GM12878 (cell line): ENCODE measurements at regions not wholly inside any gene's neighbourhood (a gene's known extent, or its start where the extent isn't known, plus 50 kb on each side); places are given as distances from the start of the nearest gene placed in this dataset.

Experiments
- ATAC-seq: fragments of 200-7000 bp; cut with Tn5 transposase; 3 replicates; pipeline ENCODE4 v1.9.1; 2020; ENCODE audit warnings: mild to moderate bottlenecking, moderate library complexity
- BruUV-seq: library from RNA; stranded (reverse); fragments of 400-500 nt; replicated peaks from 2 replicates; lab custom pipeline; 2021; lab: Mats Ljungman, UMichigan
- CTCF ChIA-PET: fragments of 300-600 bp; sonication (Branson Sonifier 250); formaldehyde crosslinking; extraction: SDS; loops from one replicate; lab custom pipeline; 2021; ENCODE audit warnings: inconsistent platforms; lab: Yijun Ruan, JAX
- POLR2A ChIA-PET: fragments of 350-600 bp; formaldehyde crosslinking; extraction: SDS; loops from one replicate; lab custom pipeline; 2021; ENCODE audit warnings: inconsistent platforms; lab: Charles Lee
- RAD21 ChIA-PET: fragments of 300-600 bp; sonication (Branson Sonifier 250); formaldehyde crosslinking; loops from one replicate; lab custom pipeline; 2023; ENCODE audit warnings: antibody characterized with exemption; ENCODE audit not compliant: unreplicated experiment; lab: Charles Lee
- SMC1A ChIA-PET: fragments of 300-600 bp; sonication (Branson Sonifier 250); formaldehyde crosslinking; loops from one replicate; lab custom pipeline; 2023; ENCODE audit not compliant: unreplicated experiment, uncharacterized antibody; lab: Charles Lee
- DNase-seq: peaks from one replicate; pipeline ENCODE4 v3.0.0-alpha.2; 2011; ENCODE audit warnings: low read depth, low spot score
- FAIRE-seq: peaks from 3 replicates; lab custom pipeline; 2011; peaks lifted over from hg19 to GRCh38; lab: Jason Lieb, UNC
- H2AFZ ChIP-seq: 2 replicates; pipeline ENCODE4 v1.6.0; 2011; ENCODE audit warnings: low read depth, low read length, control low read depth; ENCODE audit not compliant: control insufficient read depth
- H3K27ac ChIP-seq: 2 replicates; pipeline ENCODE4 v1.5.1; 2011; ENCODE audit warnings: control low read depth; ENCODE audit not compliant: control insufficient read depth, insufficient read depth
- H3K27me3 ChIP-seq, 2 experiments: replicated peaks in 1 of 2; 2 replicates each; pipeline versions ENCODE4 v1.6.0 to v1.6.1; 2011; ENCODE audit warnings: low read length in 1 of 2; ENCODE audit not compliant: control insufficient read depth in 2 of 2, insufficient read depth in 2 of 2
- H3K36me3 ChIP-seq, 2 experiments: 2 replicates each; pipeline ENCODE4 v1.5.1; 2011; ENCODE audit warnings: low read length in 1 of 2; ENCODE audit not compliant: control insufficient read depth in 2 of 2, insufficient read depth in 2 of 2
- H3K4me1 ChIP-seq: 2 replicates; pipeline ENCODE4 v1.6.1; 2011; ENCODE audit warnings: mild to moderate bottlenecking, low read length, moderate library complexity, mixed read lengths; ENCODE audit not compliant: control insufficient read depth, insufficient read depth
- H3K4me2 ChIP-seq: 2 replicates; pipeline ENCODE4 v1.6.0; 2011; ENCODE audit warnings: control low read depth; ENCODE audit not compliant: control insufficient read depth, insufficient read depth
- H3K4me3 ChIP-seq: fragments of 200-600 bp; sonication (generic); 2 replicates; pipeline ENCODE4 v1.5.1; 2016
- H3K79me2 ChIP-seq: 2 replicates; pipeline ENCODE4 v1.6.0; 2011; ENCODE audit warnings: low read length; ENCODE audit not compliant: control insufficient read depth, insufficient read depth
- H3K9ac ChIP-seq: 2 replicates; pipeline ENCODE4 v1.8.0; 2011; ENCODE audit warnings: low read length, control low read depth, mixed read lengths; ENCODE audit not compliant: control insufficient read depth, insufficient read depth
- H3K9me3 ChIP-seq: replicated peaks from 3 replicates; pipeline ENCODE4 v1.5.1; 2011; ENCODE audit warnings: mild to moderate bottlenecking, low read length; ENCODE audit not compliant: control insufficient read depth, insufficient read depth
- H4K20me1 ChIP-seq: 2 replicates; pipeline ENCODE4 v1.6.0; 2011; ENCODE audit not compliant: control insufficient read depth, insufficient read depth
- ETV6 ChIP-seq, 2 experiments: fragments of 450-650 bp in 1 of 2; IDR thresholded peaks in 1 of 2; conservative IDR thresholded peaks in 1 of 2; 2 replicates each; pipeline ENCODE4 v1.6.1; 2014; ENCODE audit warnings: antibody characterized with exemption in 1 of 2, borderline replicate concordance in 1 of 2, low read depth in 1 of 2, mild to moderate bottlenecking in 1 of 2, moderate library complexity in 1 of 2
- NBN ChIP-seq: fragments of 450-650 bp; IDR thresholded peaks from 2 replicates; pipeline ENCODE4 v1.6.1; 2016
- NR2F1 ChIP-seq: fragments of 450-650 bp; conservative IDR thresholded peaks from 2 replicates; pipeline ENCODE4 v1.6.1; 2017; ENCODE audit warnings: mild to moderate bottlenecking
- POLR2AphosphoS2 ChIP-seq: IDR thresholded peaks from 2 replicates; pipeline ENCODE4 v1.6.1; 2011; ENCODE audit warnings: low read depth, mild to moderate bottlenecking, low read length, improper control_type of control experiment, moderate library complexity
- SREBF2 ChIP-seq: IDR thresholded peaks from 2 replicates; pipeline ENCODE4 v1.6.1; 2012; ENCODE audit warnings: mild to moderate bottlenecking, low read length
- SRF ChIP-seq, 2 experiments: IDR thresholded peaks; 2 replicates each; pipeline ENCODE4 v1.6.1; 2011; ENCODE audit warnings: low read depth in 2 of 2, low read length in 2 of 2, mild to moderate bottlenecking in 1 of 2, moderate library complexity in 1 of 2
- STAT3 ChIP-seq: IDR thresholded peaks from 2 replicates; pipeline ENCODE4 v1.6.1; 2011; ENCODE audit warnings: low read depth, low read length, improper control_type of control experiment
- USF1 ChIP-seq: IDR thresholded peaks from 2 replicates; pipeline ENCODE4 v1.6.1; 2011; ENCODE audit warnings: borderline replicate concordance, low read depth, mild to moderate bottlenecking, moderate library complexity, mixed read lengths, low read length; ENCODE audit not compliant: insufficient read depth; ENCODE audit errors: extremely low read length
- YY1 ChIP-seq: IDR thresholded peaks from 2 replicates; pipeline ENCODE4 v1.6.1; 2011; ENCODE audit warnings: low read depth, mild to moderate bottlenecking, low read length
- ZNF24 ChIP-seq: fragments of 450-650 bp; IDR thresholded peaks from 2 replicates; pipeline ENCODE4 v1.6.1; 2017; ENCODE audit warnings: antibody characterized with exemption, mild to moderate bottlenecking
- ZNF274 ChIP-seq: IDR thresholded peaks from one replicate; pipeline ENCODE4 v1.8.0; 2011; ENCODE audit not compliant: insufficient read length, insufficient read depth
- WGBS: methylation state at CpG from one replicate; pipeline ENCODE4 v1.1.6; 2016; ENCODE audit warnings: low lambda C conversion rate; ENCODE audit not compliant: insufficient replicate concordance, insufficient coverage; ENCODE audit errors: missing lambda C conversion rate; 5-methylcytosine and 5-hydroxymethylcytosine counted together
- in situ Hi-C: fragments of 300-500 bp; cut with MboI; formaldehyde crosslinking; loops from 9 replicates; pipeline ENCODE4 v1.14.3; 2018; ENCODE audit warnings: mixed read lengths
- intact Hi-C: fragments of 100-400 bp; cut with micrococcal nuclease; formaldehyde crosslinking; loops from one replicate; pipeline ENCODE4 v1.14.2; 2022; ENCODE audit not compliant: unreplicated experiment

- no TSS peak for BruUV-seq
- Histone ChIP-seq H3K9me3 (peaks cover 2% of the 10 kb centered on the region; the same call in 1 of the 3 replicates), H3K4me2 (no peak overlapping the region), H3K27ac (no peak overlapping the region), H3K4me3 (no peak overlapping the region), H3K79me2 (no peaks in the 10 kb centered on the region), H3K4me1 (no peaks in the 10 kb centered on the region), H4K20me1 (no peaks in the 10 kb centered on the region), H3K9ac (no peak overlapping the region), H2AFZ (no peak overlapping the region), H3K27me3 (no peaks in the 10 kb centered on the region), H3K36me3 (no peaks in the 10 kb centered on the region)
- CTCF ChIA-PET = no interaction called here
- FAIRE-seq = no peak
- in situ Hi-C loops (no loop called here), intact Hi-C loops (no loop called here)
- no peak for DNase-seq
- 72% methylated on average over 21 of the region's 21 CpGs for WGBS
- POLR2A ChIA-PET = no interaction called here
- no peak for ATAC-seq
- TF ChIP-seq POLR2AphosphoS2 (no peak), ETV6 (conservative IDR thresholded peaks at IDR 0.05 in 1 of 2, IDR thresholded peaks at IDR 0.05 in 1 of 2; ENCODE audit: borderline replicate concordance in 1 of 2, low read depth in 1 of 2) (no peak), SREBF2 (no peak), STAT3 (no peak)
- RAD21 ChIA-PET = no interaction called here
- SMC1A ChIA-PET = no interaction called here
Observed at GRCh38 chr18:78126536-78126935, 853.1 kb upstream of the SALL3 start.

GRCh38 chr18:78127041-78127440 is 852.6 kb upstream of the SALL3 start:
- in situ Hi-C loops = no loop called here
- H4K20me1 ChIP-seq = no peaks in the 10 kb centered on the region
- H3K9ac ChIP-seq = no peak overlapping the region
- peaks cover 2% of the 10 kb centered on the region; the same call in 1 of the 3 replicates for H3K9me3 ChIP-seq
- no TSS peak for BruUV-seq
- no peaks in the 10 kb centered on the region for H3K79me2 ChIP-seq
- H3K27ac ChIP-seq = no peak overlapping the region
- H3K4me2 ChIP-seq = no peak overlapping the region
- H3K4me1 ChIP-seq = no peaks in the 10 kb centered on the region
- ChIA-PET CTCF (no interaction called here), SMC1A (no interaction called here), POLR2A (no interaction called here), RAD21 (no interaction called here)
- H3K36me3 ChIP-seq = no peaks in the 10 kb centered on the region
- WGBS = 42% methylated on average over 11 of the region's 20 CpGs
- H3K27me3 ChIP-seq = no peaks in the 10 kb centered on the region
- TF ChIP-seq YY1 (no peak), NBN (no peak), ZNF274 (no peak), USF1 (no peak), SRF (IDR thresholded peaks at IDR 0.05; ENCODE audit: low read depth in 2 of 2, low read length in 2 of 2) (no peak), NR2F1 (no peak), ZNF24 (no peak)
- no peak for ATAC-seq
- DNase-seq = no peak
- H2AFZ ChIP-seq = no peak overlapping the region
- FAIRE-seq = no peak
- no peak overlapping the region for H3K4me3 ChIP-seq
- intact Hi-C loops = no loop called here
